GM12891 (cell line): ENCODE measurements at regions not wholly inside any gene's neighbourhood (a gene's known extent, or its start where the extent isn't known, plus 50 kb on each side); places are given as distances from the start of the nearest gene placed in this dataset.

Experiments
- POLR2A ChIP-seq: IDR thresholded peaks from 2 replicates; pipeline ENCODE4 v1.6.1; 2011; ENCODE audit warnings: low read depth, low read length, control low read depth
- TAF1 ChIP-seq: IDR thresholded peaks from 2 replicates; pipeline ENCODE4 v1.6.1; 2011; ENCODE audit warnings: low read depth, low read length, control low read depth

GRCh38 chr4:176571206-176571605 is 221.5 kb downstream of the VEGFC start:
- TF ChIP-seq POLR2A (no peak), TAF1 (no peak)
